GM12878 (cell line): ENCODE measurements at regions not wholly inside any gene's neighbourhood (a gene's known extent, or its start where the extent isn't known, plus 50 kb on each side); places are given as distances from the start of the nearest gene placed in this dataset.

Experiments used
- ATAC-seq: fragments of 200-7000 bp; cut with Tn5 transposase; 3 replicates; pipeline ENCODE4 v1.9.1; 2020; ENCODE audit warnings: mild to moderate bottlenecking, moderate library complexity
- BruUV-seq: library from RNA; stranded (reverse); fragments of 400-500 nt; replicated peaks from 2 replicates; lab custom pipeline; 2021; lab: Mats Ljungman, UMichigan
- CTCF ChIA-PET: fragments of 300-600 bp; sonication (Branson Sonifier 250); formaldehyde crosslinking; extraction: SDS; loops from one replicate; lab custom pipeline; 2021; ENCODE audit warnings: inconsistent platforms; lab: Yijun Ruan, JAX
- POLR2A ChIA-PET: fragments of 350-600 bp; formaldehyde crosslinking; extraction: SDS; loops from one replicate; lab custom pipeline; 2021; ENCODE audit warnings: inconsistent platforms; lab: Charles Lee
- RAD21 ChIA-PET: fragments of 300-600 bp; sonication (Branson Sonifier 250); formaldehyde crosslinking; loops from one replicate; lab custom pipeline; 2023; ENCODE audit warnings: antibody characterized with exemption; ENCODE audit not compliant: unreplicated experiment; lab: Charles Lee
- SMC1A ChIA-PET: fragments of 300-600 bp; sonication (Branson Sonifier 250); formaldehyde crosslinking; loops from one replicate; lab custom pipeline; 2023; ENCODE audit not compliant: unreplicated experiment, uncharacterized antibody; lab: Charles Lee
- DNase-seq: peaks from one replicate; pipeline ENCODE4 v3.0.0-alpha.2; 2011; ENCODE audit warnings: low read depth, low spot score
- FAIRE-seq: peaks from 3 replicates; lab custom pipeline; 2011; peaks lifted over from hg19 to GRCh38; lab: Jason Lieb, UNC
- H2AFZ ChIP-seq: 2 replicates; pipeline ENCODE4 v1.6.0; 2011; ENCODE audit warnings: low read depth, low read length, control low read depth; ENCODE audit not compliant: control insufficient read depth
- H3K27ac ChIP-seq: 2 replicates; pipeline ENCODE4 v1.5.1; 2011; ENCODE audit warnings: control low read depth; ENCODE audit not compliant: control insufficient read depth, insufficient read depth
- H3K27me3 ChIP-seq, 2 experiments: replicated peaks in 1 of 2; 2 replicates each; pipeline versions ENCODE4 v1.6.0 to v1.6.1; 2011; ENCODE audit warnings: low read length in 1 of 2; ENCODE audit not compliant: control insufficient read depth in 2 of 2, insufficient read depth in 2 of 2
- H3K36me3 ChIP-seq, 2 experiments: 2 replicates each; pipeline ENCODE4 v1.5.1; 2011; ENCODE audit warnings: low read length in 1 of 2; ENCODE audit not compliant: control insufficient read depth in 2 of 2, insufficient read depth in 2 of 2
- H3K4me1 ChIP-seq: 2 replicates; pipeline ENCODE4 v1.6.1; 2011; ENCODE audit warnings: mild to moderate bottlenecking, low read length, moderate library complexity, mixed read lengths; ENCODE audit not compliant: control insufficient read depth, insufficient read depth
- H3K4me2 ChIP-seq: 2 replicates; pipeline ENCODE4 v1.6.0; 2011; ENCODE audit warnings: control low read depth; ENCODE audit not compliant: control insufficient read depth, insufficient read depth
- H3K4me3 ChIP-seq: fragments of 200-600 bp; sonication (generic); 2 replicates; pipeline ENCODE4 v1.5.1; 2016
- H3K79me2 ChIP-seq: 2 replicates; pipeline ENCODE4 v1.6.0; 2011; ENCODE audit warnings: low read length; ENCODE audit not compliant: control insufficient read depth, insufficient read depth
- H3K9ac ChIP-seq: 2 replicates; pipeline ENCODE4 v1.8.0; 2011; ENCODE audit warnings: low read length, control low read depth, mixed read lengths; ENCODE audit not compliant: control insufficient read depth, insufficient read depth
- H3K9me3 ChIP-seq: replicated peaks from 3 replicates; pipeline ENCODE4 v1.5.1; 2011; ENCODE audit warnings: mild to moderate bottlenecking, low read length; ENCODE audit not compliant: control insufficient read depth, insufficient read depth
- H4K20me1 ChIP-seq: 2 replicates; pipeline ENCODE4 v1.6.0; 2011; ENCODE audit not compliant: control insufficient read depth, insufficient read depth
- BMI1 ChIP-seq: fragments of 450-650 bp; IDR thresholded peaks from 2 replicates; pipeline ENCODE4 v1.6.1; 2016; ENCODE audit warnings: mild to moderate bottlenecking, moderate library complexity, borderline replicate concordance
- CBX5 ChIP-seq: sonication (generic); IDR thresholded peaks from 2 replicates; pipeline ENCODE4 v1.6.1; 2016; ENCODE audit warnings: low read depth, moderate library complexity, mild to moderate bottlenecking, inconsistent platforms
- CEBPB ChIP-seq, 2 experiments: fragments of 150-350 bp in 1 of 2; IDR thresholded peaks; 2 replicates each; pipeline ENCODE4 v1.6.1; 2012 to 2014; ENCODE audit warnings: low read depth in 2 of 2, low read length in 2 of 2, borderline replicate concordance in 1 of 2, inconsistent platforms in 1 of 2
- E4F1 ChIP-seq: fragments of 450-650 bp; IDR thresholded peaks from 2 replicates; pipeline ENCODE4 v1.6.1; 2018; ENCODE audit warnings: borderline replicate concordance, mild to moderate bottlenecking; ENCODE audit not compliant: partially characterized antibody
- FOXM1 ChIP-seq: IDR thresholded peaks from 2 replicates; pipeline ENCODE4 v1.6.1; 2012; ENCODE audit warnings: low read depth, mild to moderate bottlenecking, inconsistent platforms, low read length, moderate library complexity
- HSF1 ChIP-seq: fragments of 150-350 bp; IDR thresholded peaks from 2 replicates; pipeline ENCODE4 v1.6.1; 2014; ENCODE audit warnings: mild to moderate bottlenecking, low read depth, low read length
- KDM1A ChIP-seq: fragments of 200-600 bp; sonication (generic); IDR thresholded peaks from 2 replicates; pipeline ENCODE4 v1.6.1; 2016; ENCODE audit warnings: borderline replicate concordance
- MEF2A ChIP-seq: IDR thresholded peaks from 2 replicates; pipeline ENCODE4 v1.6.1; 2011; ENCODE audit warnings: low read depth, mild to moderate bottlenecking, low read length, moderate library complexity; ENCODE audit not compliant: insufficient read depth
- MTA2 ChIP-seq: fragments of 450-650 bp; IDR thresholded peaks from 2 replicates; pipeline ENCODE4 v1.6.1; 2016; ENCODE audit warnings: low read depth, mild to moderate bottlenecking, moderate library complexity
- MYC ChIP-seq: IDR thresholded peaks from 2 replicates; pipeline ENCODE4 v1.6.1; 2011; ENCODE audit warnings: mild to moderate bottlenecking, low read length, moderate library complexity, inconsistent platforms; ENCODE audit not compliant: insufficient read depth, insufficient replicate concordance, insufficient read length, severe bottlenecking
- NBN ChIP-seq: fragments of 450-650 bp; IDR thresholded peaks from 2 replicates; pipeline ENCODE4 v1.6.1; 2016
- NR2C1 ChIP-seq: fragments of 450-650 bp; IDR thresholded peaks from 2 replicates; pipeline ENCODE4 v1.6.1; 2017; ENCODE audit warnings: antibody characterized with exemption, mild to moderate bottlenecking, moderate library complexity
- POLR2A ChIP-seq: IDR thresholded peaks from 2 replicates; pipeline ENCODE4 v1.6.1; 2011; ENCODE audit warnings: low read depth, mild to moderate bottlenecking, low read length
- POU2F2 ChIP-seq: IDR thresholded peaks from 3 replicates; pipeline ENCODE4 v1.6.1; 2011; ENCODE audit warnings: low read depth, mild to moderate bottlenecking, low read length, borderline replicate concordance
- SIN3A ChIP-seq: IDR thresholded peaks from 2 replicates; pipeline ENCODE4 v1.6.1; 2012; ENCODE audit warnings: low read depth, low read length, improper control_type of control experiment
- SKIL ChIP-seq: fragments of 450-650 bp; IDR thresholded peaks from 2 replicates; pipeline ENCODE4 v1.6.1; 2017; ENCODE audit warnings: mild to moderate bottlenecking, low read depth, inconsistent platforms; ENCODE audit not compliant: poor library complexity, severe bottlenecking
- SREBF1 ChIP-seq: IDR thresholded peaks from 2 replicates; pipeline ENCODE4 v1.6.1; 2012; ENCODE audit warnings: mild to moderate bottlenecking, low read length
- TBL1XR1 ChIP-seq: IDR thresholded peaks from 2 replicates; pipeline ENCODE4 v1.6.1; 2012; ENCODE audit warnings: low read depth, low read length, improper control_type of control experiment
- WGBS: methylation state at CpG from one replicate; pipeline ENCODE4 v1.1.6; 2016; ENCODE audit warnings: low lambda C conversion rate; ENCODE audit not compliant: insufficient replicate concordance, insufficient coverage; ENCODE audit errors: missing lambda C conversion rate; 5-methylcytosine and 5-hydroxymethylcytosine counted together
- in situ Hi-C: fragments of 300-500 bp; cut with MboI; formaldehyde crosslinking; loops from 9 replicates; pipeline ENCODE4 v1.14.3; 2018; ENCODE audit warnings: mixed read lengths
- intact Hi-C: fragments of 100-400 bp; cut with micrococcal nuclease; formaldehyde crosslinking; loops from one replicate; pipeline ENCODE4 v1.14.2; 2022; ENCODE audit not compliant: unreplicated experiment

DNA sequence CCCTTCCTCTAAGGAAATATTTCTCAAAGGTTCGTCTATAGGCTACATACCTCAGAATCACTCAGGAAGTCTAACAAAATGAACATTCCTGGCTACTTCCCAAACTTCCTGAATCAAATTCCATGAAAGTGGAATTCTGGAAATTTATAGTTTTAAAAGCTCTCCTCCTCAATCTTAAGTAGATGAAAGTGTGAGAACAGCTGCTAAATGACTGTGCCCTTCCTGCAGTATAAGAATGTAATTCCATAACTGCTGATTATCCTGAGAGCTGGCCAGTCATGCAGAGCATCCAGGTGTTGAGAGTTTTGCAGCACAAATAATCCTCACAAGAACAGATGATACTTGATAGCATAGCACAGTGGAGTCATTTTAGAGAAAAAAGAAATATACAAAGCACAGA lies 265.0 kb downstream of the KCNJ3 start:
- intact Hi-C loops = no loop called here
- Histone ChIP-seq H3K27me3 (no peaks in the 10 kb centered on the region), H3K4me2 (no peak overlapping the region), H2AFZ (no peak overlapping the region), H3K4me3 (no peak overlapping the region), H3K27ac (no peak overlapping the region), H3K79me2 (no peaks in the 10 kb centered on the region), H3K36me3 (no peaks in the 10 kb centered on the region), H3K9ac (no peak overlapping the region), H4K20me1 (no peaks in the 10 kb centered on the region), H3K4me1 (no peaks in the 10 kb centered on the region), H3K9me3 (no peaks in the 10 kb centered on the region; the same call in 2 of the 3 replicates)
- no TSS peak for BruUV-seq
- DNase-seq (no peak), FAIRE-seq (no peak), ATAC-seq (no peak)
- in situ Hi-C loops = no loop called here
- ChIA-PET CTCF (no interaction called here), SMC1A (interaction anchor here (0.7 kb wide), 1 partner anchor 534 kb away, joined by 3 read pairs; no protein-coding TSS in a partner anchor), RAD21 (no interaction called here), POLR2A (no interaction called here)
- 0% methylated on average over 1 of the region's 1 CpG for WGBS
- TF ChIP-seq POU2F2 = no peak
- TF ChIP-seq MEF2A = no peak
- no peak for TF ChIP-seq CEBPB (IDR thresholded peaks at IDR 0.05; ENCODE audit: borderline replicate concordance in 1 of 2, low read depth in 2 of 2, low read length in 2 of 2)
- no peak for TF ChIP-seq FOXM1
- no peak for TF ChIP-seq BMI1
- TF ChIP-seq TBL1XR1 = no peak
- TF ChIP-seq HSF1 = no peak
- no peak for TF ChIP-seq SKIL
- TF ChIP-seq POLR2A = no peak
- no peak for TF ChIP-seq SIN3A
- TF ChIP-seq SREBF1 = no peak
- TF ChIP-seq MYC = no peak
- TF ChIP-seq NBN = no peak
- TF ChIP-seq CBX5 = no peak
- no peak for TF ChIP-seq KDM1A
- TF ChIP-seq E4F1 = no peak
- no peak for TF ChIP-seq MTA2
- TF ChIP-seq NR2C1 = no peak
